NCI-H69 (cell line): ENCODE measurements at regions not wholly inside any gene's neighbourhood (a gene's known extent, or its start where the extent isn't known, plus 50 kb on each side); places are given as distances from the start of the nearest gene placed in this dataset.
A peak's percentile ranks its signal among the peaks of the same experiment; 100 is the strongest.
"Not testable (repeated sequence)": the region's sequence is repeated elsewhere in the genome, so short reads cannot be mapped to it uniquely, and the experiment has no call there.

Source experiments
- DNase-seq: peaks from one replicate; lab custom pipeline; 2025; lab: John Stamatoyannopoulos, UW

- DNase-seq, result no peak
These were observed 81.4 kb downstream of the ACAA2 start for GRCh38 chr18:49731860-49732311.

GRCh38 chr18:49731421-49731841, 81.9 kb downstream of the ACAA2 start:
- no peak for DNase-seq

DNA sequence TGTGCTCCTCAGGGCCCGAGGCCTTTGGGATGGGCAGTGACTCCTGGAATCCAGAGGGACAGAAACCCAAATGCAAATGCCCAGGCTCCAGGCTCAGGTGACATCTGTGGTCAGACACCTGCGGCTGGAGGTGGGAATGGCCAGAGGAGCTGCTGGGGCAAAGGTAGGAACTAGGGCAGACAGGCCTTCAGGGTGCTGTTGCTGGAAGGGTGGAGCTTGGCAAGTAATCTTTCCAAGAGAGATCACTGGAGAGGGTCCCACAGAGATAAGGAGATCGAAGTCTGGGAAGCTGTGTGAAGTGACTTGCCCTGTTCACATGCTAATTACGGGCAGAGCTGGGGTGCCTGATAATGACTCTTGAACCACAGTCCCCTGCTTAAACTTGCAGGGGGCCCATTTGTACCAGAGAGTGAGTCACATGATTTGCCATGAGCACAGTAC, 82.4 kb downstream of the ACAA2 start:
- no peak for DNase-seq

DNA sequence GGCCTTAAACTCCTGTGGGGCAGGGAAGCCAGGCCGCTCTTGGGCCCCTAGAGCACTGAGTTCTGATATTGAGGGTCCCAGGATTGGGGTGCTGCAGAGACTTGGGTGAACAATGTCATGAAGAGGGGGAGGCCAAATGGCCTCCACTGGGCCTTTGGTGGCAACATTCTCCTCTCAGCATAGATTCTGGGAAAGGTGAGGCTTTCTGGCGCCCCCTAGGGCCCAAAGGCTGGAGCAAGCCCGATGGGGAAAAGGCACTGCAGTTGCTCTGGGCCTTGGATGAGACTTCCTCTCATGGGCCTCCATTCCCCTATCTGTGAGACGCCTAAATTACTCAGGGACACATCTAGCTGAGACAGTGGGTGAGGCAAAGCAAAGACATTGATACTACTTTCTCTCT, 84.8 kb downstream of the ACAA2 start:
- DNase-seq, result peak; percentile 80

DNA sequence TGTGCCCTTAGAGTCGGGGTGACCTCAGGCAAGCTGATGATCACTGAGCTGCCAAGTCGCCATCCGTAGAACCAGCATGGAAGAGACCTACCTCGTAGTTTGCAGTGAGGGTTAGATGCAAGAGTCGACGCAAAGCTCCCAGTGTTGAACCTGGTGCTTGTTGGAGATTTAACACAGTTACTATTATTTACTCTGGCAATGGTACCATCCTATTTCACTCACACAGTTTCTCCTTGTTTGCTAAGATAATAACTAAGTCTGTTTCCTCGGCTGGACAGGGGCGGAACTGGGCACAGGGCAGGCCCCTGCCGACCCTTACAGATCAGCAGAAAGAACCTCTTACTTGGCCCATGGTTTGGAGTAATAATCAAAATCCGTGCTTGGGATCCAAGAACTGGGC, 85.5 kb downstream of the ACAA2 start:
- no peak for DNase-seq

DNA sequence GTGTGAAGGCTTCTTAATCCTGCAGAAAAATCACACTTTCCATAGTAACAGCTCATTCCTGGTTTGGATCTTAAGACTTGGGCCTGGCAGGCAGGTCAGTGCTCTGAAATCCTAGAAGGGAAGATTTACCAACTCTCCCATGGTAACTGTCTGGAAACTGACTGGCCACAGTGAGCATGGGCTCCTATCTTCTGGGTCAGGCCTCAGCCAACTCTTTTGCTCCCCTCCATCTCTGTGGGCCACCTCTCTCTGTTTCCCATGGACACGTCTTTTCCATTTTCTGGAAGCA, 86.7 kb downstream of the ACAA2 start:
- DNase-seq, result no peak

DNA sequence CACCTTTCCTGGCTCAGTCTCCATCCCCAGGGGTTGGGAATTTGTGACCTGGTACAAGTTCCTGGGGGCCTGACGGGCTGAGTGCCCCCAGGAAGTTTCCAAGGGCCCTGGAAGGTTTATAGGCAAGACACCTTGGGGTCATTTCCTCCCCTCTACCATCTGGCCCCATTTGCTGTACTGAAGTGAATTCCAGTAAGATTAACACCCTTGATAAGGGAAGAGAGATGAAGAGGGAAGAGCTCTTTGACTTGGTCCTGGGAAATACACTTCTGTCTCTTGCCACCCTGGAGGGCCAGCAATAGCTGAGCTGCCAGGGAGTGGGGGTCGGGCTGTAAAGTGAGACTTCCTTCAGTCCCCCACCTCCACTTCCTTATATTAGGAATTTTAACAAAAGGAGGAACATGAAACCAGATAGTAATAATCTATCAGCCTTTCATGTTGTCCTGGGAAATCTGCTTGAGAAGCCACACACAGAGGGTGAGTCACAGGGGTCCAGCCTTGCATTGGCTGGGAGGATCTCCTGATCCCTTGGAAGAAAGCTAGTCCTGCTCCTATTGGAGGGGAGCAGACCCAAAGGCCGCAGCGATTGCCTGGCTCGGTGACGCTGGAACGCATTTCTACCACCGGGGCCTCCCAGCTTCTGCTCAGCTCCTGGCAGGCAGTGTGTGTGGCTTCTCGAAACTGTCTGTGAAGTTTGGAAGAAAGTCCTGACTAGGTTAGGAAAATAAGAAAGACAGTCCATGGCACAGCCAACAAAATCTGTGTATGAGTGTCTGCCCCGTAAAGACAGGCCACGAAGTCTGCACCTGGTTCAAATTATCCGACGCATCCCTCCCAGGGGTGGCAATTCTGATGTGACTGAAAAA, 87.3 kb downstream of the ACAA2 start:
- no peak for DNase-seq

DNA sequence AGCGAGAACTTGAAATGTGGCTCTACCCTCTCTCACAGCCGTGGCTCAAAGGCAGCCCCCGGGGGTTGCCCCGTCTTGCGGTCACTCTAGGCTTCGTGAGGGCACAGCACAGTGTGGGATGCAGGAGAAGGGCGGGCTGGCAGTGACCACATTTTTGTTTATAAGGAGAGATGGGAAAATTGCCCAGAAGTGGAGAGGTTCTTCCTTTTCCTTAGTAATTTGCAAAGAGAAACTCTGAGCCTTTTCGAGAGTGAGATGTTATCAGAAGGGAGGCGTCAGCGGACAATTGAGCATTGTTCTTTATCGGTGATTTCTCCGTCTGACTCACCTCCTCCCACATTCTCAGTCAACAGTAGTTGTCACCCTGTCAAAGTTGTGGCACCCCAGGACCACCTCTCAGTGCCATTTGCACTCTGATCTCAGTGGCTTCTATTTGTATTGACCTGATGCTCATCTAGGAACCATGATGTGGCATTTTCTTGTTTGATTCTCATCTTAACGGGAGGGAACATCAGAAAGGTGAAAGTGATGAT, 89.6 kb downstream of the ACAA2 start:
- DNase-seq, result no peak

- DNase-seq, result no peak
These were observed 90.9 kb downstream of the ACAA2 start for GRCh38 chr18:49722477-49722876.

DNA sequence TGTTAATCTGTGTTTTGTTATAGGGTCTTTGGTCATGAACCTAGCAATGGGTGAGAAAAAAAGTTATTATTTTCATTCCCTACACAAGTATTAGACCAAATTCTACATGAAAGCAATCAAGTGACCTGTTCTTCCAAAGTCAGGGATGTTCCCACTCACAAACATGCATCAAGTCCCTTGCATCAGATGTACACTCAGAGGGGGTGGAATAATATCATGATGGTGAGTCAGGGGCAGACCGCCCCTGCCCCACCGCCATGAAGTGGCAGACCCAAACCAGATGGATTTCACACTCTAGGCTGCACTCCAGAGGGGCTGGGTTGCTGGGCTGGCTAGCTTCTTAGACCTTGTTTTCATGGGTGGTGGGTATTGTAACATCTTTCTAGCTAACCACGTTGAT, 91.4 kb downstream of the ACAA2 start:
- DNase-seq, result no peak

DNA sequence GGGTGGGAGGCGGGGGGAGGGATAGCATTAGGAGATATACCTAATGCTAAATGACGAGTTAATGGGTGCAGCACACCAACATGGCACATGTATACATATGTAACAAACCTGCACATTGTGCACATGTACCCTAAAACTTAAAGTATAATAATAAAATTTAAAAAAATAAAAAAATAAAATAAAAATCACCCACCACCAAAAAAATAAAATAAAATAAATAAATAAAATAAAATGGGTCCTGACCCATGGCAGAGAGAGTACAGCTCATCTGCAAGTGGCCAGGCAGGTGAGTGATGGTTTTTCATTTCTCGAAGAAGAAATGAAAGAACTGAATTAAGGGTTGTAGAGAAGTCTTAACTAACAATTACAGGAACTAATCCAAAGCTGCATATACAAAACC, 92.4 kb downstream of the ACAA2 start:
- DNase-seq, result not testable (repeated sequence)

- DNase-seq, result no peak
These were observed 95.7 kb downstream of the ACAA2 start for GRCh38 chr18:49717617-49718016.

DNA sequence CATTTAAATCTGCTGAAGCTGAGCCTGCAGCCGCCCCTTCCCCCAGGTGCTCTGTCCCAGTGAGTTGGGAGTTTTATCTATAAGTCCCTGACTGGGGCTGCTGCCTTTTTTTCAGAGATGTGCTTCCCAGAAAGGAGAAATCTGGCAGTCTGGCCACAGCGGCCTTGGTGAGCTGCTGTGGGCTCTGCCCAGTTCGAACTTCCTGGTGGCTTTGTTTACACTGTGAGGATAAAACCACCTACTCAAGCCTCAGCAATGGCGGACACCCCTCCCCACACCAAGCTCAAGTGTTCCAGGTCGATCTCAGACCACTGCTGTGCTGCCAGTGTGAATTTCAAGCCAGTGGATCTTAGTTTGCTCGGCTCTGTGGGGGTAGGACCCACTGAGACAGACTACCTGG, 97.3 kb downstream of the ACAA2 start:
- no peak for DNase-seq

GRCh38 chr18:49709347-49709690, 104.0 kb downstream of the ACAA2 start:
- no peak for DNase-seq

DNA sequence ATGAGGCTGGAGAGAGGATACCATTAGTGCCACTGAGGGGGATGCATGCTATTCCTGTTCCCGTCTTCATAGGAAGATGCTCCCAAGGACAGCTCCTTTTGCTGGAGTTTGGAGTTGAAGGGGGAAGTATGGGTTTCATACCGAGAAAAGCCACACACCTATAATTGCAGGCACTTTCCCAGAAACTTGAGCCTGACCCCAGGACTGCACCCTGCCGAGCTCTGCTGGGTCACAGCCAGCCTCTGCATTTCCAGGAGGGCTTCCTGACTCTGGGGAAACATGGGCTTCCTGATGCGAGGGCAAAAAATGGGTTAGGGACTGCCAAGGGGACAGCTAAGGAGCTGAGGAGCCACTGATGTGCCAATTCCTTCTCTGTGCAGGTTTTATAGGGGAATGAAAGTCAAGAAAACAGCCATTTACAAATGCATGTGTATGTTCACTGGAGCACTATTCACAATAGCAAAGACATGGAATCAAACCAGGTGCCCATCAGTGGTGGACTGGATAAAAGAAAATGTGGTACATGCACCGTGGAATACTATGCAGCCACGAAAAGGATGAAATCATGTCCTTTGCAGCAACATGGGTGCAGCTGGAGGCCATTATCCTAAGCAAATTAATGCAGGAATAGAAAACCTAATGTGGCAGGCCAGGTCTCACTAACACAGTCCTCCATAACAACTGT, 104.5 kb downstream of the ACAA2 start:
- DNase-seq, result no peak

GRCh38 chr18:49707599-49707998, 105.7 kb downstream of the ACAA2 start:
- no peak for DNase-seq

DNA sequence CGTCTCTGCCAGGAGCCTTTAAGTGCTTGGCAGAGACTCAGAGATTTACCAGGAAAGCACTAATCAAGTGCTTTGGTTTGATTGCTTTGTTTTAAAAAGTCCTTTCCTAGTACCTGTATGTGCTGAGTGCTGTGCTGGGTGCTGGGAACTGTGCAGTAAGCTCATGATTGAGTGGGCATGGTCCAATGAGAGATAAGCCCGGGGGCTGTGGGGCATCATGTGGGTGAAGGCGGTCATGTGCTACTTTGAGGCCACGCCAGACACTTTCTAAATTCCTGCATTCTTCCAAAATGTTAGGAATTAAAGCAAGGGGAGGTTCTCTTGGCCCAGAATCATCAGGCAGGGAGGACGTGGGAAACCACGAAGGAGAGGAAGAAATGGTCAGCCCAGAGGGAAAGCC, 109.0 kb downstream of the ACAA2 start:
- DNase-seq, result no peak

DNA sequence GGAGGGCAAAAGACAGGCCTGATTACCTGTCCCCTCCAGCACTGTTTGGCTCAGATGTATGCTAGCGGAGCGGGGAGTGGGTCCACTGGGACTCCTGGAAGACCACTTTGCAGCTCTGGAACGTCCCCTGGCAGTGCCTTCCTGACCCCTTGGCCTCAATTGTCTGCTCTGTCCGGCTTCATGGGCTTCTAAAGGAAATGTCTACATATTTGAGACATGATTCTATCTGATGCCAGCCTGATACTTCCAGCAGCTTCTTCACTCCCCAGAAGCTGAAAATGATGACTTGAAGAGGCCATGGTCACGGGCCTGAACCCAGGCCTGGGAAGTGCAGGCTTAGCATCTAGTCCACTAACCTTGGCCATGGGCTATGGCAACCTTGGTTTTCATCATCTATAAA, 112.1 kb downstream of the ACAA2 start:
- DNase-seq, result no peak

DNA sequence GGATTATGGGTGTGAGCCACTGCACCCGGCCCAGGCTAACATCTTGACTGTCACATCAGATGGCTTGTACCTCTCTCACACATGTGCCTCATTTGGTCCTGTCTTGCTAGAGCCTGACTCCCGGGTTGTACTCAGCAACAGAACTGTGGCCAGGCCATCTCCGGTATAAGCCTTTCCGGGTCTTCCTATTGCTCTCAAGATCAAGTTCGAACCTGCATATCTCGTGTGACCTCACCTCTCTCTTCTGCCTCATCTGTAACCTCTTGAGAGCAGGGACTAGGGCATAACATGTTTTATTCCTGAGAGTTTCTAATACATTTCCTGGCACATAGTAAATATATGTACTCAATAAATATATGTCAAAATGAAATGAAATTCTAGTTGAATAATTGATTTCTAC, 114.0 kb downstream of the ACAA2 start:
- no peak for DNase-seq

DNA sequence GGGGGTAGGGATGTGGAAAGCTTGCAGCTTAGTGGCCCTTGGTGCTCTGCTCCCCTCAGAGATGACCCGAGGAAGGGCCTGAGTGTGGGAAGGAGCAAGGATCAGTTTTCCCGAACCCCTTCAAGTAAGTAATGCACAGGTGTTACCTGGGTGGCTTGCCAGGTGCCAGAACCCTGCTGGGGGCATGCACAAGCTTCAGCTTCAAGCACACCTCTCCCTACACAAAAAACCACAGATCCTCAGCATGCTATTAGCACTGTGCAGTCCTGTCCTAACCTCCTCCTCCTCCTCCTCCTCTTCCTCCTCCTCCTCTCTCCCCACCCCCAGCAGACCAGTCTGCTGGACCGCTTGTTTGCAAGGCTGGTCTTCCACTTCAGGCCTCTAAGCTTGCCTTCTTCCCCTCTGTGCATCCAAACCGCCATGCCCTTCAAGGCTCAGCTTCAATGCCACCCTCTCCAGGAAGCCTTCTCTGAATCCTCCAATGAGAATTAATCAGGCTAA, 114.8 kb downstream of the ACAA2 start:
- peak; percentile 45 for DNase-seq

- DNase-seq, result peak; percentile 27
These were observed 115.4 kb downstream of the ACAA2 start for GRCh38 chr18:49697757-49698524.

DNA sequence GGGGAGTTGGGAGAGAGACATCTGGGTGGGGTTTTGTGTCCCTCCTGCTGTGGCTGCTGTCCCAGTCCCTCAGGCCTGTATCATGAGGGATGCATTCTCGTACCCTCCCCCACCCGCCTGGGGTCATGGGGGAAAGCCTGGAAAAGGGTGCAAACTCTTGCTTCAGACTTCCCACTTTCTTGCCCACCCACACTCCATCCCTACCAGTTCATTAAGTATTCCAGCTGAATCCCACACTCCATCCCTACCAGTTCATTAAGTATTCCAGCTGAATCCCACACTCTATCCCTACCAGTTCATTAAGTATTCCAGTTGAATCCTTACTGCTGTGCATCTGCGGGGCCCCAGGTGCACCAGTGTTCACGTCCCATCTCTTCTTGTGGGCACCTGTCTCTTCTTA, 116.3 kb downstream of the ACAA2 start:
- no peak for DNase-seq

GRCh38 chr18:49694402-49694801, 118.9 kb downstream of the ACAA2 start:
- no peak for DNase-seq
